GM23338 (cell line): ENCODE measurements at regions not wholly inside any gene's neighbourhood (a gene's known extent, or its start where the extent isn't known, plus 50 kb on each side); places are given as distances from the start of the nearest gene placed in this dataset.

Experiments used
- CREB1 ChIP-seq: fragments of 250-450 bp; sonication (Bioruptor Pico); IDR thresholded peaks from 2 replicates; pipeline ENCODE4 v1.5.0; 2020; ENCODE audit warnings: low read depth, mild to moderate bottlenecking, moderate library complexity
- EZH2 ChIP-seq: fragments of 200-600 bp; sonication (generic); IDR thresholded peaks from one replicate; pipeline ENCODE4 v1.8.0; 2017; ENCODE audit warnings: antibody characterized with exemption, mild to moderate bottlenecking, low read depth; ENCODE audit not compliant: unreplicated experiment
- EZH2phosphoT487 ChIP-seq: fragments of 200-600 bp; sonication (generic); IDR thresholded peaks from one replicate; pipeline ENCODE4 v1.8.1; 2018; ENCODE audit warnings: antibody characterized with exemption; ENCODE audit not compliant: unreplicated experiment
- NANOG ChIP-seq: IDR thresholded peaks from 2 replicates; pipeline ENCODE4 v1.6.1; 2016; ENCODE audit warnings: antibody characterized with exemption, borderline replicate concordance
- POLR2AphosphoS5 ChIP-seq: IDR thresholded peaks from 2 replicates; pipeline ENCODE4 v1.6.1; 2016; ENCODE audit warnings: antibody characterized with exemption, low read depth
- STAT1 ChIP-seq: IDR thresholded peaks from one replicate; pipeline ENCODE4 v1.6.1; 2016; ENCODE audit warnings: antibody characterized with exemption; ENCODE audit not compliant: unreplicated experiment
- ZNF114 ChIP-seq: fragments of 250-450 bp; sonication (Bioruptor Pico); IDR thresholded peaks from 2 replicates; pipeline ENCODE4 v1.5.0; 2020; ENCODE audit warnings: mild to moderate bottlenecking, moderate library complexity
- TF ChIP-seq, protein P1 (sequence below), 2 experiments: fragments of 200-600 bp in 1 of 2; sonication (generic) in 1 of 2; conservative IDR thresholded peaks; 2 replicates each; pipeline versions ENCODE4 v1.5.1 to v1.6.1; 2016 to 2017; ENCODE audit warnings: antibody characterized with exemption in 2 of 2, low read depth in 2 of 2, mild to moderate bottlenecking in 2 of 2, moderate library complexity in 1 of 2
- TF ChIP-seq, protein P2 (sequence below): IDR thresholded peaks from one replicate; pipeline ENCODE4 v1.6.1; 2018; ENCODE audit warnings: antibody characterized with exemption; ENCODE audit not compliant: unreplicated experiment

DNA sequence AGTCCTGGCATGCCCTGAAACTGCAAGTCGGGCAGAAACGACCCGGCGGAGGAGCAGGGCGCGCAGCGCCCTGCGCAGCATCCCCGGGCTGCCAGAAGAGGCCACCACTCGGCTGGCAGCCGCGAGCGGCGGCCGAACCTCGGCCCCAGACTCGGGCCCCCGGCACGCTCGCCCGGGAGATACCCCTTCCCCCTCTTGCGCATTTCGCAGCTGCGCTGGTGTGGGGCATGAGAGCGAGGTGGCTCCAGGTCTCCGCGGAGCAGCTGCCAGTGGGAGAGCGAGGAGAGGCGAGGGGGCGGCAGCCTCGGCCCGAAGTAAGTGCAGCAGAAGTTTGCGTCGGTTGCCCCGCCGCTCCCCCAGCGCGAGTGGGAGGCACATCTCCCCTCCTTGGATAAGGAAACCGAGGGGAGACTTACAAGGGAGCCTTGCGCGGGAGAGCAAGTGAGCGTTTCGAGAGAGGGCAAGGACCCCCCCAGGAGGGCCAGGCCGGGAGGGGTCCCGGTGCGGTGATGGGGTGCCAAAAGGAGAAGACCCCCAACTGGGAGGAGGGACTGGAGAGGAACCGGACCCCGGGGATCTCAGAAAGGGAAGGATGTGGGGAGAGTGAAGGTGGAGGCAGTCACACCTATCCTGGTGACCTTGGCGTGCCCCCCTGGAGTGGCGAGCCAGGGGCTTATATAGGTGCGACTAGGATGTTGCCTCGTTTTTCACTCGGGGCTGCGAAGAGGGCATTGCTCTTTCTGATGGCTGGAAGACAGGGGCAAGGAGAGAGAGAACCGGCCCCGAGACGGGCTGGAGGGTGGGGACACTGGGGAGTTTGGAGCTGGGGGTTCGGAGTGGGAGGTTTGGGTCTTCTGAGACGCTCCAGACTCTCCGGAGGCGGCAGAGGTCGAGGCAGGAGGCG, 256.3 kb downstream of the OTUD1 start:
- TF ChIP-seq, protein P1, sequence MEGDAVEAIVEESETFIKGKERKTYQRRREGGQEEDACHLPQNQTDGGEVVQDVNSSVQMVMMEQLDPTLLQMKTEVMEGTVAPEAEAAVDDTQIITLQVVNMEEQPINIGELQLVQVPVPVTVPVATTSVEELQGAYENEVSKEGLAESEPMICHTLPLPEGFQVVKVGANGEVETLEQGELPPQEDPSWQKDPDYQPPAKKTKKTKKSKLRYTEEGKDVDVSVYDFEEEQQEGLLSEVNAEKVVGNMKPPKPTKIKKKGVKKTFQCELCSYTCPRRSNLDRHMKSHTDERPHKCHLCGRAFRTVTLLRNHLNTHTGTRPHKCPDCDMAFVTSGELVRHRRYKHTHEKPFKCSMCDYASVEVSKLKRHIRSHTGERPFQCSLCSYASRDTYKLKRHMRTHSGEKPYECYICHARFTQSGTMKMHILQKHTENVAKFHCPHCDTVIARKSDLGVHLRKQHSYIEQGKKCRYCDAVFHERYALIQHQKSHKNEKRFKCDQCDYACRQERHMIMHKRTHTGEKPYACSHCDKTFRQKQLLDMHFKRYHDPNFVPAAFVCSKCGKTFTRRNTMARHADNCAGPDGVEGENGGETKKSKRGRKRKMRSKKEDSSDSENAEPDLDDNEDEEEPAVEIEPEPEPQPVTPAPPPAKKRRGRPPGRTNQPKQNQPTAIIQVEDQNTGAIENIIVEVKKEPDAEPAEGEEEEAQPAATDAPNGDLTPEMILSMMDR (conservative IDR thresholded peaks at IDR 0.05; ENCODE audit: low read depth in 2 of 2): 0 out of 4 replicates have a peak, but pooled peaks of 1 of the 2 experiments have one; percentile 8
- TF ChIP-seq EZH2 (peak; percentile 51), CREB1 (CRISPR knock-in tag) (no peak), POLR2AphosphoS5 (no peak), STAT1 (no peak), EZH2phosphoT487 (no peak), NANOG (no peak), ZNF114 (no peak)
- TF ChIP-seq, protein P2, sequence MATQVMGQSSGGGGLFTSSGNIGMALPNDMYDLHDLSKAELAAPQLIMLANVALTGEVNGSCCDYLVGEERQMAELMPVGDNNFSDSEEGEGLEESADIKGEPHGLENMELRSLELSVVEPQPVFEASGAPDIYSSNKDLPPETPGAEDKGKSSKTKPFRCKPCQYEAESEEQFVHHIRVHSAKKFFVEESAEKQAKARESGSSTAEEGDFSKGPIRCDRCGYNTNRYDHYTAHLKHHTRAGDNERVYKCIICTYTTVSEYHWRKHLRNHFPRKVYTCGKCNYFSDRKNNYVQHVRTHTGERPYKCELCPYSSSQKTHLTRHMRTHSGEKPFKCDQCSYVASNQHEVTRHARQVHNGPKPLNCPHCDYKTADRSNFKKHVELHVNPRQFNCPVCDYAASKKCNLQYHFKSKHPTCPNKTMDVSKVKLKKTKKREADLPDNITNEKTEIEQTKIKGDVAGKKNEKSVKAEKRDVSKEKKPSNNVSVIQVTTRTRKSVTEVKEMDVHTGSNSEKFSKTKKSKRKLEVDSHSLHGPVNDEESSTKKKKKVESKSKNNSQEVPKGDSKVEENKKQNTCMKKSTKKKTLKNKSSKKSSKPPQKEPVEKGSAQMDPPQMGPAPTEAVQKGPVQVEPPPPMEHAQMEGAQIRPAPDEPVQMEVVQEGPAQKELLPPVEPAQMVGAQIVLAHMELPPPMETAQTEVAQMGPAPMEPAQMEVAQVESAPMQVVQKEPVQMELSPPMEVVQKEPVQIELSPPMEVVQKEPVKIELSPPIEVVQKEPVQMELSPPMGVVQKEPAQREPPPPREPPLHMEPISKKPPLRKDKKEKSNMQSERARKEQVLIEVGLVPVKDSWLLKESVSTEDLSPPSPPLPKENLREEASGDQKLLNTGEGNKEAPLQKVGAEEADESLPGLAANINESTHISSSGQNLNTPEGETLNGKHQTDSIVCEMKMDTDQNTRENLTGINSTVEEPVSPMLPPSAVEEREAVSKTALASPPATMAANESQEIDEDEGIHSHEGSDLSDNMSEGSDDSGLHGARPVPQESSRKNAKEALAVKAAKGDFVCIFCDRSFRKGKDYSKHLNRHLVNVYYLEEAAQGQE: no peak
